WI38 (cell line): ENCODE measurements at regions not wholly inside any gene's neighbourhood (a gene's known extent, or its start where the extent isn't known, plus 50 kb on each side); places are given as distances from the start of the nearest gene placed in this dataset.

Experiments
- H3K4me3 ChIP-seq: 2 replicates; pipeline ENCODE4 v1.5.1; 2011; ENCODE audit warnings: low read depth, mild to moderate bottlenecking, control low read depth, low read length
- TF ChIP-seq, protein P1 (sequence below): IDR thresholded peaks from 2 replicates; pipeline ENCODE4 v1.5.1; 2012; ENCODE audit warnings: low read depth, mild to moderate bottlenecking, control low read depth, low read length

DNA sequence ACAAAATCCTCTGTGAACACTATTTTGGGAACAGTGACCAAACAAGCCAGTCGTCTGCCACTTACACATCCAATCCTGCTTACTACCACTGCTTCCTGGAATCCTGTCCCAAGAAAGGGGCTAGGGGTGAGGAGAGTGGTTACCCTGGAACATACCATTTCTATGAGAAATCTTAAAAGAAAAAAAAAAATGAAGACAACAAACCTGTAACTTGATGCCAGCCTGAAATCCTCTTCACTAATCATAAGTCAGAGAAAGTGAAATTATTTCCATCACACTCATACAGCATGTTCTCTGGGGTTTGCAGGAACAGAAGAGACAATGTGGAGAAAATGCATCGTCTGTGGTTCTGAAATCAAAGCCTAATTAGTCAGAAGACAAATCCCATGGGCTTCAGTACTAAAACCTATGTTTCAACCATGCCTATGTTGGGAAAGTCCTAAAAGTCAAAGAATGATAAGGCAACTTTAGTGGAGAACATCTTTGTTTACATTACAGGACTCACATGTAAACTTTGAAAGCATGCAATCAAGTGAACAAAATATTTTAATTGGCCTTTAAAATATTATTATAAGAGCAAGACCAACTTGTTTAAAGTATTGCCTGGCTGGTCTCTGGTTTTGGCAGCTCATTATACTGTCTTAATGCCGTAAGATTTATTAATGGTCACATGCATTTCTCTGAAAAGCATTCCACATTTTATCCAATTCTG lies 220.7 kb downstream of the LTN1 start:
- TF ChIP-seq, protein P1, sequence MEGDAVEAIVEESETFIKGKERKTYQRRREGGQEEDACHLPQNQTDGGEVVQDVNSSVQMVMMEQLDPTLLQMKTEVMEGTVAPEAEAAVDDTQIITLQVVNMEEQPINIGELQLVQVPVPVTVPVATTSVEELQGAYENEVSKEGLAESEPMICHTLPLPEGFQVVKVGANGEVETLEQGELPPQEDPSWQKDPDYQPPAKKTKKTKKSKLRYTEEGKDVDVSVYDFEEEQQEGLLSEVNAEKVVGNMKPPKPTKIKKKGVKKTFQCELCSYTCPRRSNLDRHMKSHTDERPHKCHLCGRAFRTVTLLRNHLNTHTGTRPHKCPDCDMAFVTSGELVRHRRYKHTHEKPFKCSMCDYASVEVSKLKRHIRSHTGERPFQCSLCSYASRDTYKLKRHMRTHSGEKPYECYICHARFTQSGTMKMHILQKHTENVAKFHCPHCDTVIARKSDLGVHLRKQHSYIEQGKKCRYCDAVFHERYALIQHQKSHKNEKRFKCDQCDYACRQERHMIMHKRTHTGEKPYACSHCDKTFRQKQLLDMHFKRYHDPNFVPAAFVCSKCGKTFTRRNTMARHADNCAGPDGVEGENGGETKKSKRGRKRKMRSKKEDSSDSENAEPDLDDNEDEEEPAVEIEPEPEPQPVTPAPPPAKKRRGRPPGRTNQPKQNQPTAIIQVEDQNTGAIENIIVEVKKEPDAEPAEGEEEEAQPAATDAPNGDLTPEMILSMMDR, result no peak
- H3K4me3 ChIP-seq, result peak overlapping the region; percentile 29

DNA sequence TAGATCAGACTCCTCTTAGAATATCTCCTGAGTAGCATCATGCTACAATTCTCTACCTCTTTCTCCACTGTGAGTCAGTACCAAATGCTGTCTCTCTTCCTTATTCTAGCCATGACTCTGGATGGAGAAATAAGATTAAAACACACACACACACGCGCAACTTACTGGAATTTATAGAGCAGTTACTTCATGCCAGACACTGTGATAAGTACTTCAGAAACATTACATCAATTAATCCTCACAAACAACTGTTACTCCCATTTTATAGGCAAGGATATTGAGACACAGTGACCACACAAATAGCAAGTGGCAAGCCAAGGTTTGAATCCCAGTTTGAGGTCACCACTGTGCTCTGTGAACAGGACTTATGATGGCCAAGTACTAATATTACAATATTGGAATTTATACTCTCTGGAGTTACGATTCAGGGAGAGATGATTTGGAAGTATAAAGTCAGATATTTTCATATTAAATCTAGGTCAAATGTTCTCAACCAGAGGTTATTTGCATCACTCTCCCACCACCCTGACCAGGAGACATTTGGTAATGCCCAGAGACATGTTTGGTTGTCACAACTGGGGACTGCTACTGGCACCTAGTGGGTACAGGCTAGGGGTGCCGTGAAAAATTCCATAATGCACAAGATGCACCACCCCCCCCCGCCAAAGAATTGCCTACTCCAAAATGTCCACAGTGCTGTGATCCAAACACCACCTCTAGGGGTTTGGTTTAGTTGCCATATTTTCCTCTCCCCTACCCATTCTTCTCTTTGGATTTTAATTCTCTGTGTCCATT lies 221.6 kb downstream of the LTN1 start:
- peak overlapping the region; percentile 29 for H3K4me3 ChIP-seq
- TF ChIP-seq, protein P1, result no peak

DNA sequence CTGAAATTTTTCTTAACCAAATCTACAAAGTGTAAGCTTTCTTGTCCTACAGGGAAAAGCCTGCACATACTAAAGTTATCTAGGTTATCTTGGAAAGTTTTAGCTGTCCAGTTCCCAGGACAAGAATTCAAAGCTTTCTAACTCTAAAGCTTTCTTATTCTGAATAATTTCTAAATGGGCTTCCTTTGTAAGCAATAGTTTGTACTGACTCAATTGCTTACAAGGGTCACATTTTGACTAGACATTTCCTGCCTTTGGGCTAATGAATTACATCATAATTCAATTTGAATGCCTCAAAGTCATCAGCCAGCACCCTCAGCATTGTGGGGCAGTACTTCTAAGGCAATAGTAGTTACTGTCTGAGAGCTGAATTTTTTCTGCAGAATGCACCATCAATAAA lies 223.0 kb downstream of the LTN1 start:
- TF ChIP-seq, protein P1, result no peak
- no peak overlapping the region for H3K4me3 ChIP-seq

DNA sequence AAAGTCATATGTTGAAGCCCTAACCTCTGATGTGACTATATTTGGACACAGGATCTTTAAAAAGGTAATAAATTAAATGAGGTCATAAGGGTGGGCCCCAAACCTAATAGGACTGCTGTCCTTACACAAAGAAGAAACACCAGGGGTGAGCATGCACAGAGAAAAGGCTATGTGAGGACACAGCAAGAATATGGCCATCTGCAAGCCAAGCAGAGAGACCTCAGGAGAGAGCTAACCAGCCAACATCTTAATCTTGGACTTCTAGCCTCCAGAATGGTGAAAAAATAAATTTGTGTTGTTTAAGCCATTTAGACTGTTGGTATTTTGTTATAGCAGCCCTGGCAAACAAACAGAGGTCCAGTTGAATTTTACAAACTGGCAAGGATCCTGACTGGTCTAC lies 223.9 kb downstream of the LTN1 start:
- TF ChIP-seq, protein P1, result no peak
- no peak overlapping the region for H3K4me3 ChIP-seq

DNA sequence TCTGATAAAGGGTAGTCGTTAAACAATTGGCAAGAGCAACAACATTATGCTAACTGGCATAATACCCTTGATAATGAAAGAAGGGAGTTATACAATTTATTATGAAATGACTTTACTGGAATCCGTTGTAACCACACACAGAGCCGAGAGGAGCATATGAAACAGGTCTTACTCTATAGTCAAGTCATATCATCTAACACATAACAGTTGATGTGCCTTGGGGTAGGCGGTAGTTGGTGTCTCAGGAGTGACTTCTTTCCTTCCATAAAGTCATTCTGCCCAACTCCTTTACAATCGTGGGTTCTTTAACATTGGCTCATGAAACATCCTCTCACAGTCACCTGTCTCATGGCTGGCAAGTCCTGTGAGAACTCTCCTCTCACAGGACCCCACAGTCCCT lies 225.2 kb downstream of the LTN1 start:
- TF ChIP-seq, protein P1, result no peak
- no peak overlapping the region for H3K4me3 ChIP-seq

DNA sequence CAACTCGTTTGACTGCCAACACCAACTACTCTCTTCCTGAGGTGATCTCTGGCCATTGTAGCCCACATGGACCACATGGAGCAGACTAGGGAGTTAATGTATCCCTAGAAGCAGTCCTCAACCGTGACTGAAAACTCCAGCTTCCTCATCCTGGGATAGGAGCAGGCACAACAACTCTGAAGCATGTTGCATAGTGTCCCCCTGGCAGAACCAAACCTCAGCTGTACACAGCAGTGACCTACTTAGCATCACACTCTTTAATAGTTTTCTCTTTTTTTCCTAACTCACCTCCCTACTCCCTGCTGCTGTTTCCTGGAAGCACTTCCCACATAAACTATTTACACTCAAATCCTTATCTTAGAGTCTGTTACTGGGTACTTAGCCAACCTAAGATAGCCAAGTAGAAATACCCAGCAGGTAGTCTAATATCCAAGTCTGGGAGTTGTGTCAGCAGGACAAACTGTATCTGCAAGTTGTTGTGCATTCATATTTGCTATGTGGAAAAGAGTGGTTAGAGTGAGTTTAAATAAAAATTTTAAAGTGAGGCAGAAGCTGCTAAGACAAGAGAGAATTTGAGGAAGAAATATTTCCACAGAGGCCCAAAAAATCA lies 228.8 kb downstream of the LTN1 start:
- TF ChIP-seq, protein P1, result no peak
- H3K4me3 ChIP-seq, result no peak overlapping the region

DNA sequence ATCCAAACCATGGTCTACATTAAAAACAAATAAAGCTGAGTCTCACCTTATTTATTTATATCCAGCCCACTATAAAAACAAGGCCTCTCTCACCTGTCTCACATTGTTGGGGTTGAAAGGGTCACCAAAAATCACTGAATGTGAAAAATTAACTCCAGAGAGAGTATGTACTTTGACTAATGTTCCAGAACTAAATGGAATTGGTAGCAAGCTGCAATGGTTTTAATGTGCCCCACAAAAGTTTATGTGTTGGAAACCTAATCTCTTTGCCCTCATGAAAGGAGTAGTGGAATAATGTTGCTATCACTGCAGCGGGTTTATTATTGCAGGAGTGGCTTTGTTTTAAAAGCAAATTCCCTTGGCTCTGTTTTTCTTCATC lies 230.3 kb downstream of the LTN1 start:
- TF ChIP-seq, protein P1, result no peak
- H3K4me3 ChIP-seq, result no peak overlapping the region
